ENCODE measurements at regions not wholly inside any gene's neighbourhood (a gene's known extent, or its start where the extent isn't known, plus 50 kb on each side); places are given as distances from the start of the nearest gene placed in this dataset.

DNA sequence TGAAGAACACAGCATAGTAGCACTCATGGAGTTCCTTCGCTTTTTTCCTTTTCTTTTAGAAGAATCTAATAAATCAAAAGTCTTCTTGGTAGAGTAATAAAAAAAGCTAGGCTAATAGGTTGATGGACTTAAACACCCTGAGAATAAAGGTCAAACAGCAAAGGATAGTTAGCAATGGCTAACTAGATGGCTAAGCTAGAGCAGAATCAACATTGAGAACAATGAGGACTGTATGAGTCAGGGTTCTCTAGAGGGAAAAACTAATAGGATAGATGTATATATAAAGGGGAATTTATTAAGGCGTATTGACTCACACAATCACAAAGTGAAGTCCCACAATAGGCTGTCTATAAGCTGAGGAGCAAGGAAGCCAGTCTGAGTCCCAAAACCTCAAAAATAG lies 550.9 kb downstream of the GLUD2 start:
- Histone ChIP-seq H3K9me3 (ENCODE audit: control insufficient read depth, low read depth, low read length) (no peaks in the 10 kb centered on the region), H3K79me2 (ENCODE audit: control insufficient read depth, insufficient read depth, low read length) (no peaks in the 10 kb centered on the region), H4K20me1 (ENCODE audit: control insufficient read depth, extremely low read depth, insufficient read depth, low read length) (no peaks in the 10 kb centered on the region), H2AFZ (ENCODE audit: control insufficient read depth, low read length) (no peak overlapping the region), H3K27ac (ENCODE audit: control insufficient read depth, insufficient read depth, low read length) (no peak overlapping the region), H3K9ac (ENCODE audit: control insufficient read depth, extremely low read depth, insufficient read depth, low read length) (no peak overlapping the region), H3K27me3 (ENCODE audit: control insufficient read depth, extremely low read depth, insufficient read depth, low read length) (no peaks in the 10 kb centered on the region), H3K36me3 (ENCODE audit: control insufficient read depth in 2 of 2, extremely low read depth in 1 of 2, insufficient read depth in 2 of 2, low read length in 2 of 2) (no peaks in the 10 kb centered on the region), H3K9me1 (ENCODE audit: control insufficient read depth, extremely low read depth, insufficient read depth, low read length) (no peaks in the 10 kb centered on the region), H3K4me1 (ENCODE audit: control insufficient read depth, extremely low read depth, insufficient read depth, low read length) (no peaks in the 10 kb centered on the region), H3K4me3 (ENCODE audit: control insufficient read depth in 2 of 3, extremely low read depth in 1 of 3, insufficient read depth in 2 of 3, low read depth in 1 of 3, low read length in 3 of 3) (no peak overlapping the region), H3K4me2 (ENCODE audit: control insufficient read depth, extremely low read depth, insufficient read depth, low read depth, low read length) (no peak overlapping the region)
- dilution Hi-C loops (cut with MboI; ENCODE audit: extremely low pct_ligation_motif_present, low sequenced_read_pairs), result no loop called here
- DNase-seq (ENCODE audit: low read depth, low spot score) (no peak), FAIRE-seq (no peak)
- TF ChIP-seq, protein P1, sequence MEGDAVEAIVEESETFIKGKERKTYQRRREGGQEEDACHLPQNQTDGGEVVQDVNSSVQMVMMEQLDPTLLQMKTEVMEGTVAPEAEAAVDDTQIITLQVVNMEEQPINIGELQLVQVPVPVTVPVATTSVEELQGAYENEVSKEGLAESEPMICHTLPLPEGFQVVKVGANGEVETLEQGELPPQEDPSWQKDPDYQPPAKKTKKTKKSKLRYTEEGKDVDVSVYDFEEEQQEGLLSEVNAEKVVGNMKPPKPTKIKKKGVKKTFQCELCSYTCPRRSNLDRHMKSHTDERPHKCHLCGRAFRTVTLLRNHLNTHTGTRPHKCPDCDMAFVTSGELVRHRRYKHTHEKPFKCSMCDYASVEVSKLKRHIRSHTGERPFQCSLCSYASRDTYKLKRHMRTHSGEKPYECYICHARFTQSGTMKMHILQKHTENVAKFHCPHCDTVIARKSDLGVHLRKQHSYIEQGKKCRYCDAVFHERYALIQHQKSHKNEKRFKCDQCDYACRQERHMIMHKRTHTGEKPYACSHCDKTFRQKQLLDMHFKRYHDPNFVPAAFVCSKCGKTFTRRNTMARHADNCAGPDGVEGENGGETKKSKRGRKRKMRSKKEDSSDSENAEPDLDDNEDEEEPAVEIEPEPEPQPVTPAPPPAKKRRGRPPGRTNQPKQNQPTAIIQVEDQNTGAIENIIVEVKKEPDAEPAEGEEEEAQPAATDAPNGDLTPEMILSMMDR (optimal IDR thresholded peaks at IDR 0.05 in 1 of 3, IDR thresholded peaks at IDR 0.05 in 1 of 3, conservative IDR thresholded peaks at IDR 0.05 in 1 of 3; ENCODE audit: extremely low read depth in 1 of 3, insufficient read depth in 2 of 3, low read length in 3 of 3), result no peak
- TF ChIP-seq EZH2 (IDR thresholded peaks at IDR 0.05; ENCODE audit: low read length), result no peak

DNA sequence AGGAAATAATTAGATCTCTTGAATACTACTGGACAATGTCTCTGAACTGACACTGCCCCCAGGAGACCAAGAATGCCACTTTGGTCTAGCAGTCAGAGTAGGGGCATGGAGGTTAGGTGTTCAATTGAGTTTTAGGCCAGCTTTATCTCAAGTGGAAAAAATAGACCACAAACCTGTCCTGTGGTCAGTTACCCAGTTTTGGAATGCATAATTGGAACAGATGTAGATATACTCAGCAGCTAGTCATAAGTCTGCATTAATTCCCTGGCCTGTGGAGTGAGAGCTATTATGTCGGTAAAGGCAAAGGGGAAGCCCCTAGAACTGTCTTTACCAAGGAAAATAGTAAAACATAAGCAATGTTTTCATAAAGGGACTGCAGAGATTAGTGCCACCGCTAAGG lies 587.7 kb downstream of the GLUD2 start:
- no peaks in the 10 kb centered on the region for H3K27me3 ChIP-seq (ENCODE audit: control insufficient read depth, extremely low read depth, insufficient read depth, low read length)
- dilution Hi-C loops (cut with MboI; ENCODE audit: extremely low pct_ligation_motif_present, low sequenced_read_pairs), result no loop called here
- no peaks in the 10 kb centered on the region for H4K20me1 ChIP-seq (ENCODE audit: control insufficient read depth, extremely low read depth, insufficient read depth, low read length)
- TF ChIP-seq EZH2 (IDR thresholded peaks at IDR 0.05; ENCODE audit: low read length), result no peak
- TF ChIP-seq, protein P1 (optimal IDR thresholded peaks at IDR 0.05 in 1 of 3, IDR thresholded peaks at IDR 0.05 in 1 of 3, conservative IDR thresholded peaks at IDR 0.05 in 1 of 3; ENCODE audit: extremely low read depth in 1 of 3, insufficient read depth in 2 of 3, low read length in 3 of 3), result no peak
- no peaks in the 10 kb centered on the region for H3K79me2 ChIP-seq (ENCODE audit: control insufficient read depth, insufficient read depth, low read length)
- H3K27ac ChIP-seq (ENCODE audit: control insufficient read depth, insufficient read depth, low read length), result no peak overlapping the region
- H2AFZ ChIP-seq (ENCODE audit: control insufficient read depth, low read length), result no peak overlapping the region
- no peaks in the 10 kb centered on the region for H3K4me1 ChIP-seq (ENCODE audit: control insufficient read depth, extremely low read depth, insufficient read depth, low read length)
- FAIRE-seq, result no peak
- no peak overlapping the region for H3K4me2 ChIP-seq (ENCODE audit: control insufficient read depth, extremely low read depth, insufficient read depth, low read depth, low read length)
- DNase-seq (ENCODE audit: low read depth, low spot score), result no peak
- no peak overlapping the region for H3K9ac ChIP-seq (ENCODE audit: control insufficient read depth, extremely low read depth, insufficient read depth, low read length)
- no peak overlapping the region for H3K4me3 ChIP-seq (ENCODE audit: control insufficient read depth in 2 of 3, extremely low read depth in 1 of 3, insufficient read depth in 2 of 3, low read depth in 1 of 3, low read length in 3 of 3)
- no peaks in the 10 kb centered on the region for H3K36me3 ChIP-seq (ENCODE audit: control insufficient read depth in 2 of 2, extremely low read depth in 1 of 2, insufficient read depth in 2 of 2, low read length in 2 of 2)
- H3K9me1 ChIP-seq (ENCODE audit: control insufficient read depth, extremely low read depth, insufficient read depth, low read length), result no peaks in the 10 kb centered on the region
- H3K9me3 ChIP-seq (ENCODE audit: control insufficient read depth, low read depth, low read length), result no peaks in the 10 kb centered on the region

Measured in keratinocyte (primary cell).